GM19328 (cell line): ENCODE measurements at regions not wholly inside any gene's neighbourhood (a gene's known extent, or its start where the extent isn't known, plus 50 kb on each side); places are given as distances from the start of the nearest gene placed in this dataset.

ENCODE experiments used
- ATAC-seq: cut with Tn5 transposase; IDR thresholded peaks from one replicate; pipeline ENCODE4 v1.9.1; 2021; ENCODE audit warnings: mild to moderate bottlenecking, moderate library complexity; ENCODE audit not compliant: unreplicated experiment

DNA sequence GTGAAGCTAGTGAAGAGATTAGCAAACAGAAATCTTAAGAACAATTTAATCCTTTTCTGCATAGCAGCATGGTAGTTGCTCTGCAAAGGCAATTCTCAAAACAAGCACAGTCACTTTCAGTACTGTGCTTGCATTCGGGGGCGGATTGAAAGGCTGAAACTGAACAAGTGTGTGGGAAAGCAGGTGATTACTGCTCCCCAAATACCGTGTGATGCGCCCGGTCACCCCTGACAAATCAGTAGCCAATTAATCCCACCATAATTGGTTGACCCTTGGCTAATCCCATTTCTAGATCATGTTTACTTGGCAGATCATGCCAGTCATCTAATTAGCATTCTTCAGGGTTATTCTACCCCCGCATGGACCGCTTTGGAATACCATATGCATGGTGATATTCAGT is 76.5 kb upstream of the ADRB1 start:
- no peak for ATAC-seq

DNA sequence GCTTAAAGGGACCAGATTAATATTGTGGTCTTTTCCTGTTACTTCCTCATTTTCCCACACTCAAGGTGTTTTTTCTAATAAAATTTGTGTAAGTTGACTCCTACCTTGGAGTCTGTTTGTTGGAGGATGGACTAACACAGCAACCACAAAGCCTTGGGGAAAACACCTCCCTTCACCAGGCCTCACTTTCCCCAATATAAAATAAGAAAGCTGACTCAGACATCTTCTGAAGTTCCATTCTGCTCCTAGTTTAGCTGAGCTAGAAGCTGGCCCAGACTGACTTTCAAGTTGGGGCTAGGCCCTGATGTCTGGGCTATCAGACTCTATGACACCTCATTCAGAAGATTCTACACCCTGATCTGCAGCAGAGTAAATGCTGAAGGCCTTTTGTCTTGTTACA is 73.0 kb upstream of the ADRB1 start:
- ATAC-seq, result no peak

DNA sequence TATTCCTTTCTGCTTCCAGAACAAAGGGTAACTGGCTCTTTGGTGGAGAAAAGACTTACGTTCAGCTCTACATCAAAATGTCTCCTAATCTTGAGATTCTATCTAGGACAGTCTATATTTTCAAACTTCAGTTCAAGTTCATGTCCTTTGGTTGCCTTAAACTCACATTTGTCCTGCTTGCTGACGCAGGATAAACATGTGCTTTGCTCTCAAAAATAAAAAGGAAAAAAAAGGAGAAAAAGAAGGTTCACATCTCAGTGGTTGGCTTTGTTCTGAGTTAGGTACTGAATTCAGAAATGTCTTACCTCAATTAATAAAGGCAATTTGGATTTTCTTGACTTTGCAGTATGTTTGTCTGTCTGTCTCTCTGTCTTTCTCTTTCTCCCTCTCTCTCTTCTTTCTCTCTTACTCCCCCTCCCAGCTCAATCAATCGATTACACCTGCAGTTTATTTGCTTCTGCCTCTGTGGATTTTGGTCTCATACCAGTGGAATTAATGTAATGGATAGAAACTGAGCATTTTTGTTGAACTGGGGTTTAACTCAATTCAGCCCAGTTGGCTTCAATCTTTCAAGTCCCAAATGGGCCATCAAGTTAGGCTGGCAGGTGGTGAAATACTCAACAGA is 72.2 kb upstream of the ADRB1 start:
- ATAC-seq, result no peak

DNA sequence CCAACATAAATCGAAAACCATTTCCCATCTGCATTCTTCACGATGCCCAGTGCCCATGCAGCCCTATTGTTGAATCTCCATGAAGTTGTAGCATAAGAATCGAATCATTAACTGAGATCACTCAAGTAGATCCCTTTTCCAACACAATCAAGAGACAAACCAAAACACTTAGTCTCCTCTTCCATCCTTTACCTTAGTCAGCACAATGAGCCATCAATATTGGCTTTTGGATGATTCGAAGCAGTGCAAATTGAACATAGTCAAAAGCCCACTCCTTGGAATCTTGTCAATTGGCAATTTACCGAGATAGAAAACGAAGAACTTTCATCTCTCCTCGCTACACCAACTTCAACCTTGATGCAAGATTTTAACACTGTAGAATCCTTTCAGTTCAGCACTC is 66.5 kb upstream of the ADRB1 start:
- ATAC-seq, result no peak

DNA sequence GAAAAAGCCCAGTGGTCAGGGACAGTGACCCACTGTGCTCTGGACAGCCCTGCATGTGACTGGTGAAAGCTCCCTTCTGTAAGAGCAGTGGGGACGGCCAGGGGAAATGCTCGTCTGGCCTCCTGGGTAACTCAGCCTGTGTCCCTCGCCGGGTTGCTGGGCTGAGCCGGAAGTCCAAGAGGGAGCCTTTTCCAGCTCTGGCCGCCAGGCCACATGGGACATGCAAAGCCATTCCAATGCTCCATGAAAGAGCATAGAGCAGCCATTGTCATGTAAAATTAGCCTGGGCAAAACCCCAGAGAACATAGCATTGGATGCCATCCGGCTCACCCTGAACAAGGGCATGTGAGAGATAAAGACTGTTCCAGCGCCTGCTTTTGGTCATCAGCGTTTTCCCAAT is 64.9 kb upstream of the ADRB1 start:
- no peak for ATAC-seq

DNA sequence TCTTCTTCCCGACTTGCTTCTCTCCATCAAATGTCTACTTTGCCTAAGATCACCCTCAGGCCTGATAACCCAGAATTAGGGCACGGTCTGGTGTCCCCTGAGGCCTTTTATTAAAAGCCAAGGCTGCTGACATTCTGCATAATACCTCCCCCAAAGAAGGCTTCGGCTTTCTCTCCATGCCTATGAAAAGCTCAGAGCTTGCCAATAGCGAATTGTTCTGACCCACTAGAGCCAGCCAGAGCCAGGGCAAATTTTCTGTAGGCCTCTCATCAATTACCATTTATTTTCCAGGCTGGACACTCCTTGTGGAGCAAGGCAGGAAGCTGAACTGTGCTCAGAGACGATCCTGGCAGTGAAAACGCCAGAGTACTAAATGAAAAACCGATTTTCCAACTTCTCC is 64.3 kb upstream of the ADRB1 start:
- no peak for ATAC-seq

- ATAC-seq, result no peak
These were observed 63.1 kb upstream of the ADRB1 start for GRCh38 chr10:113980408-113981087.

DNA sequence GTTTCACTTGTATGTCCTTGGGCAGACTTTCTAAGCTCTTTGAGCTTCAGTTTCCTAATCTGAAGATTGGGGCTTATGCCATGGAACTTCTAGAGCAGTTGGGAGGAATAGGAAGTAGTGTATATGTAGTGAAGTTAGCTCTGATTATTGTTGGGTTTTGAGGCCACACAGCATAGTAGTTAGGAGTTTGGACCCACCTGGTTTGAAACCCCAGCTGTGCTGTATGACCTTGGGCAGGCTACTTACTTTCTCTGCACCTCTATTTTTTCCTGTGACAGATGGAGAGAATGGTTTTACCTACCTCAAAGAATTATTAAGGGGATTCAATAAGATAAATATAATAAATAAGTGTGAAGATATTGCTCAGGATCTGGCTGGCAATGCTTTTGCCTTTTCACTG is 61.4 kb upstream of the ADRB1 start:
- ATAC-seq, result peak; percentile 23

DNA sequence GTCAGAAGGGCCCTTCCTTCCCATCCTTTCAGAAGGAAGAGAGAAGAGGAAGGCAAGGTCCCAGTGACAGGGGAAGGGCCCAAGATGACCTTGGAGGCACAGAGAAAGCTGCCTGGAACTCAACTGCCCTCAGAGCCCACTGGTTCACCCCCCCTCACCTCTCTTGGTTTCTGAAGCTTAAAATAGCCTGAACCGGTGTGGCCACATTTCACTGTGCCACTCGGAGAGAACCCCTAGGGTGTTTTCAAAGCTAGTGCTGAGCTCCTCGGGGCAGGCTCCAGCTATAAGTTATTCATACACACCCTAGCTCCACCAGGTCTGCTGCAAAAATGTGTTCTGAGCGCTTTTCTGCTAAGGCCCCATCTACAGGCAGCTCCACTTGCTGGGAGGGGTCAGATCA is 60.9 kb upstream of the ADRB1 start:
- peak; percentile 71 for ATAC-seq

DNA sequence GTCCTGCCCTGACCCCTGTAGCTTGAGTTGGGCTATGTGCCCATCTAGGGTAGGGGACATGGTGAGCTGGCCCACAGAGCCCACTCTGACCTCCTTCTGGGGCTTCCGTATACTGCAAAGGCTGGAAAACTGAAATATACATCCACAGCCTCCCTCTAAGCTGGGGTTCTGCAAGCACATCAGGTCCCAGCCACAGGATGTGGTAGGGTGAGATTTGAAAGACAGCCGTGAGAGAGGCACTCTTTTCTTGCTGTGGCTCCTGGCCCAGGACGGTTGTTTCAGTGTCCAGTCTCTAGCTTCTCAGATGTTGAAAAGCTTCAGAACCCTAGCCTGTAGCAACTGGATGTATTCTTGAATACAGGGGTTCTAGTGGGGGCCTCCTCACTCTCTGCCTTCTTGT is 60.1 kb upstream of the ADRB1 start:
- ATAC-seq, result no peak

GRCh38 chr10:113985297-113985844 is 58.3 kb upstream of the ADRB1 start:
- ATAC-seq, result no peak

- ATAC-seq, result no peak
These were observed 57.4 kb upstream of the ADRB1 start for GRCh38 chr10:113986316-113986715.

DNA sequence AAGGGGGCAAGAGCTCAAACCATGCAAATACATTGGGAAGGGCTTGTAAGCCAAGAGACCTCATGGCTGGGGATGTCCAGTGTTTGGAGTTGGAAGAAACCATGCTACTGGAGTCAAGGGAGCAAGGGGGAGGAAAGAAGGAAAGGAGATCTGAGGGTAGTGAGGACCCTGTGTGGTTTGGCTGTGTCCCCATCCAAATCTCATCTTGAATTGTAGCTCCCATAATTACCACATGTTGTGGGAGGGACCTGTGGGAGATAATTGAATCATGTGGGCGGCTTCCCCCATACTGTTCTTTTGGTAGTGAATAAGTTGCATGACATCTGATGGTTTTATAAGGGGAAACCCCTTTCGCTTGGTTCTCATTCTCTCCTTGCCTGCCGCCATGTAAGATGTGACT is 56.5 kb upstream of the ADRB1 start:
- ATAC-seq, result no peak

DNA sequence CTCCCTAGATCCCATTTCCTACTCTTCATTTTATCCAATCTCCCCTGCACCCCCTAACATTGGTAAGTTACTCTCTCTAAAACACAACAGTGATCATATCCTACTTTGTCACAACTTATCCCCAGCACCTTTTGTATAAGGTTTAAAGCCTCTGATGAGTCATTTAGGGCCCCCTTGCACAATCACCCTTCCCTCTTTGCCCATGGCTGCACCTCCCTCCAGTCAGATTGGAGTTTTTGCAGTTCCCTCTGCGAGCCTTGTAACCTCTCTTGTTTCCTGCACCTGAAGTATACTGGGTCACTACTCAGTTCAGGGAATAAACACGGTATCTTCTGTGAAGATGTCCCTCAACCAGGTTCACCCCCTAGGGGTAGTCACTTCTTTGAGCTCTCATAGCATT is 55.9 kb upstream of the ADRB1 start:
- ATAC-seq, result no peak

GRCh38 chr10:113988535-113988934 is 55.1 kb upstream of the ADRB1 start:
- ATAC-seq, result no peak

DNA sequence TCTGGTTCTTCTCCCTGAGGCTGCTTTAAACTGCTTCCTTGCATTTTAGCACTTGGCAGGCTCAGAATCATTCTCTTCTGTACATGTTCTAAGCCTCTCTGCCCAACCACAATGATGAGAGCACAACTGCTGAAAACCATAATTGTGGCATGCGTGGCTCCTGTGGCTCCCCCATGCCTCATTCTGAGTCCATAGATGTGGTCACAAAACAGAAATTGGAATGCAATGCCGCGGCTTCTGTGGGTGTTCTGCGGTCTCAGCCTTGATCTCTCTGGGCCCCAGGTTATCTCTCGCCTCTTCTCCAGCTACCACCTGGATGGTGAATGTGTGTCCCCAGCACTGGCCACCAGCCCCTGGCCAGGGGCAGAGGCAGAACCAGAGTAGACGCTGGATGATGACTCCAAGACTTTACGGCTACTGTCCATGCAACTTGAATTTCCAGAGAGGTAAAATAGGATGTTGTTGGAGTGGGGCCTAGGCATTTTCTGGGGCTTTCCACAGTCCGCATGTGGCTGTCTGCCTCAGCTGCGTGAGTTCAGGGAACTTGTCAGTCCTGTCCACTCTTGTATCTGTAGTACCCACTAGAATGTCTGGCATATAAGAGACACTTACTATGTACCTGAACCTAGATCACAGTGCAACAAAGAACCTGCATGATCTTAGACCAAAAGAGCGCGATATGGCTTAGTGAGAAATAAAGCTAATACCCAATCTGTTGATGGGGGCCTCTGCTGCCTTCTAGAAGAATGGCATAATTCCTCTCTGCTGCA is 52.4 kb upstream of the ADRB1 start:
- no peak for ATAC-seq

DNA sequence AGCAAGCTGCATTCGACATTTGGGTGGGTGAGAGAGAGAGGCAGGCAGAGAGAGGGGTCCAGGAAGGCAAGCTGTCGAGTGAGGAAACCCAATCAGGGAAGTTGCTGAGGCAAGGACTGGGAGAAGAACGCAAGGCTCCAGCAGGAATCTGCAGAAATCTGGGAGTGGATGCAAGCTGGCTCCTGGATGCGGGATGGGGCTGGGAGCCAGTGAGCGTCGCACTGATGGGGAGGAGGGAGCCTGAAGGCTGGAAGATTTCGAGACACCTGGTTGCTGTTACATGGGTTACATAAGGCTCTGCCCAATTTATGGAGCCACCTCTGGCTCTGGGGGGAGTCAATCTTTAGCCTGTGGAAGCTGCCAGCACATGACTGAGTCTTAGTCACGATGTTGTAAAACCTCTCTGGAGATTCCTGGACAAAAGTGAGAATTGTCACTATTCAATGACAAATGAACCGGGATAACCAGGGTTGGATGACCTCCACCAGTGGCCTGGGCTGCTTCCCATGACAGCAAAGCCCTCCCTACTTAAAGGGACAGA is 51.1 kb upstream of the ADRB1 start:
- no peak for ATAC-seq

- ATAC-seq, result no peak
These were observed 50.1 kb upstream of the ADRB1 start for GRCh38 chr10:113993489-113993991.
